SIG-M5 treated with dmso at 0.1 percent for 504 hours (cell line): ENCODE measurements at regions not wholly inside any gene's neighbourhood (a gene's known extent, or its start where the extent isn't known, plus 50 kb on each side); places are given as distances from the start of the nearest gene placed in this dataset.

Experiments used
- DNase-seq: peaks from one replicate; lab custom pipeline; 2025; ENCODE audit not compliant: unreplicated experiment; lab: John Stamatoyannopoulos, UW

DNA sequence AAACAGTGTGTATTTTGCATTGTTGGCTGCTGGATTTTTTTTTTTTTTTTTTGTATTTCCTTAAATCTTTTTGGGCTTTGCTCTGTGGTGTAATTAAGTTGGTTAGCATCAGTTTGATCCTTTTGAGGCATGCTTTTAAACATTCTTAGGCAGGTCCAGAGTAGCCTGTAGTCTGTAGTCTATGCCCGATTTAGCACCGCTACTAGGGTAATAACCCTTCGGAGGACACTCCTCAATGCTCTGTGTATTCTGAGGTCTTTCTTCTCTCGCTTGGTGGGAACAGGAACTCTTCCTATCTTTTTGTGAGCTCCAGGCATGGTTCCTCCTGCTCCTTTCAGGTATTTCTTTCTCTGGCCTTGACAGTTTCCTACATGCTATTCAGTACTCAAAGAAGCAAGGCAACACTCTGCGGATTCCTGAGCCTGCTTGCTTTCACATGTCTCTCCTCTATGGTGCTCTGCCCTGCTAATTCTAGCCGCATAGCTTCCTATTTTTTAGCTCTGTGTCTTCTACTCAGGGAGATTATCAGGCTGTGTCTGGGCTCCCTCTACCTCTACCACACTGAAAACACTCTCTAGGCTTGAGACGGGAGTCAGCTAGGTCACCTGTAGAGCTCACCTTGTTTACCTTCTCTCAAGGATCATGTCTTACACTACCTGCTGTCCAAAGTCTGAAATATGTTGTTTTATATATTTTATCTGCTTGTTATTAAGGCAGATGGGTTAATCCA is 195.1 kb downstream of the NDFIP2 start:
- no peak for DNase-seq

DNA sequence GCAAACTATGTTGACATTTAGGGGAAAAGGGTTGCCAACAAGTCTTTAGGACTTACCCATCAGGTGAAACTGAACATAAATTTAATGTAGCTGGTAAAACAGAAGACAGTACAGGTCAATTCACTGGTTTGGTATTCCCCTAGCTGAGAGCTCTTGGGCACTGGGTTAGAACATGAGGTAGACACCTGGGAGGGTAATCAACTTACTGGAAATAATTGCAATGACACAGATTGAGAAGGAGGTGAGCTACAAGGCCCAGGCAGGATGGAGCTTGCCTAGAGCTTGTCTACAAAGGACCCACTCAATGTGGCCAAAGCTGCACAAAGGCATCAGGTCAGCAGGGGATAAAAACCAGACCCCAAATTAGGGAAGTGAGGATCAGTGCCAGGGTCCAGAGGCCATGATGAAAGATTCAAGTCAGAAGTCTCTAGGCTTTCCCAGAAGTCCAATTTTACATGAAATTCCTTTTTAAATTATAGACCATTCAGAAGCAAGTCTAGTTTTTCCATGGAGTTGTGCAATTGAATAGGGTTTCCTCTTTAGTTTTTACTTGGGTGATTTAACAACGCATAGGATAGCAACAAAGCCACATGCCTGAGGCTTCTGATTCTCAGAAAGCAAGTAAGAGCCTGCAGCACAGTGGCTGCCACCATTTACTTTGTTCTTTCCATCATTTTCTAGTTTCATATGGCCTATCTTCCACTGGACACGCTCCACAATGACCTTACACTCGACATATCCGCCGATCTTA is 194.0 kb downstream of the NDFIP2 start:
- DNase-seq, result no peak

- DNase-seq, result no peak
Measured at GRCh38 chr13:79673993-79674377, 193.0 kb downstream of the NDFIP2 start.

GRCh38 chr13:79673310-79673992 is 192.5 kb downstream of the NDFIP2 start:
- no peak for DNase-seq

DNA sequence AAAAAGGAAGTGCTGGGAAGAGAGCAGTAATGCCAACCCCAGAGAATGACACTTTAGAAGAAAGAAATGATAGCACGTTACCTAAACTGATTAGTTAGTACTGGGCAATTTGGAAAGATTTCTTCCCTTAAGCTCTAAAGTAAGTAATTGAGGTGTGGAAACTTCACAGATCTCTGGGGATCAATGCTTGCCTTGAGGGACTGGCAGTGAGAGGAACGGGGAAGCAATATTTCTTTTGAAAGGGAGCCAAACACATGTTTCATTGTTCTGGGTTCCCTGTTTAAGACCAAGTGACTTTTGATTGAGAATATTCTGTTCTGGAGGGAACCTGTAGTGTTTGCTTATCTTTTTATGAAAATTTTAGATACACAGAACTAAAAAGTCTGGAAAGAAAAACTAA is 190.5 kb downstream of the NDFIP2 start:
- no peak for DNase-seq

- no peak for DNase-seq
Measured at GRCh38 chr13:79668201-79668752, 187.3 kb downstream of the NDFIP2 start.

GRCh38 chr13:79667771-79668170 is 186.8 kb downstream of the NDFIP2 start:
- no peak for DNase-seq

DNA sequence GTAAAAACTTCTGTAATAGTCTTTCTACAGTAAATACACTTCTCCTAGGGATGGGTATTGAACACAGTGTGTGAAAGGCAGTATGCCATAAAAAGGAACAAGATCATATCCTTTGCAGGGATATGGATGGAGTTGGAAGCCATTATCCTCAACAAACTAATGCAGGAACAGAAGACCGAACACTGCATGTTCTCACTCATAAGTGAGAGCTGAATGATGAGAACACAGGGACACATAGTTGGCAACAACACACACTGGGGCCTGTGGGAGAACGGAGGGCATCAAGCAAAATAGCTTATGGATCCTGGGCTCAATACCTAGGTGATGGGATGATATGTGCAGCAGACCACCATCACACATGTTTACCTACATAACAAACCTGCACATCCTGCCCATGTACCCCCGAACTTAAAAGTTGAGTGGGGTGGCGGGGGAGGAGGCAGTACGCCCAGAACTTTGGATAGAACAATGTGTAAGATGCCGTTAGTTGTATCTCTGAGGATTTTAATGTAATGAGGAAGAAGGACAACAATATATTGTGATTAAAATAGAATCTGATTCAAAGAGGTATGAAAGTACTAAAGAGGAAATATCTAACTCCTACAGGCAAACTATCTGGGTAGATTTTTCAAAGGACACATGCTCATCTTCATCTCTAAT is 183.2 kb downstream of the NDFIP2 start:
- no peak for DNase-seq

DNA sequence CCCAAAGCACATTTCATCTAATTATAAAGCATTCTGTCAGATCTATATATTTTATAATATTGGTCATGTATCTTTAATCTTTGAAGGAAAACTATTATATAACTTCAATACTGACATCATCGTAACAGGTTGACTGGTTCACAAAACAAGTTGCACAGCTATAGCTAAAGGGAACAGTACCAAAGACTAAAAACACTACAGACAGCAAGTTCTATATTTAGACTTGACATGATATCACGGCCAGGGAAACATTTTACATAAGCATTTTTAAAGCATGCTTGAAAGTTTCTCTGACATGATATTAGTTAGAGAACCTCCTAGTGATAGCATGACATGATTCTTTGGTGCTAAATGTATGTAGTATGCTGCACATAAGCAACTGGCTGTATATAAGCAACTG is 182.5 kb downstream of the NDFIP2 start:
- no peak for DNase-seq

DNA sequence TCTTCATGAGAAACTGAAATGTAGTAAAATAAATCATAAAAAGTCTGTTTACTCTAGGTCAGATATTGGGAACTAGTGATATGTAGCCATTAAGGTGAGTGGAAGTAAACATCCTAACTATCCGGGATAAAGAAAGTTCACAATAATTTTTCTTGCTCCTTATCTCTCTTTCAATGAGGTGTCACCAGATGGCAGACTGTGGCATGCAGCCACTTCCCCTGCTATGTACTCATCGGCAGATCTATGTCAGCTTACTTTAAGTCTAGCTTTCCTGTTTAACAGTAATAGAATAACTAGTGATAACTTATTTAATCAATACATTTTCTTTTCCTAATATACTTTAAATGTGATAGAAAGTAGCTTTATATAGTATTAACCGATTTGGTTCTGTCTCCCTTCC is 181.9 kb downstream of the NDFIP2 start:
- no peak for DNase-seq

- no peak for DNase-seq
Measured at GRCh38 chr13:79660361-79660760, 179.4 kb downstream of the NDFIP2 start.

DNA sequence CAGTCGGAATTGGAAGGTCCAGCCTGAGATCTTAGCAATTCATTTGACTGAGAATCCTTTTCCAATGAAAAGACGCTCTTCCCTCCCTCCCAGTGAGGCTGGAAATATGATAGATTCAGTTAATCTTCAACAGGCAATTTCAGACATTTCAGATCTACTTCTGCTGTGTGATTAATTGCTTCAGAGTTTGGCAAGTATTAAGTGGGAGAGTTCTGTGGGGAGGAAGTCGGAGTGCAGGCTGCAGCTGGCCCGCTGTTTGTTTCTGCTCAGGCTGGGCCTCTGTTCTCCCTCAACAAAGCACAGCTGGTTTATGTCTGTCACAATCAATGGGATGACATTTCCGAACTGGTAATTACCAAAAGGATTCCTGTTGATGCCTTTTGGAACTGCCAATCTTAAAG is 178.2 kb downstream of the NDFIP2 start:
- DNase-seq, result no peak

GRCh38 chr13:79658333-79658975 is 177.5 kb downstream of the NDFIP2 start:
- DNase-seq, result no peak

DNA sequence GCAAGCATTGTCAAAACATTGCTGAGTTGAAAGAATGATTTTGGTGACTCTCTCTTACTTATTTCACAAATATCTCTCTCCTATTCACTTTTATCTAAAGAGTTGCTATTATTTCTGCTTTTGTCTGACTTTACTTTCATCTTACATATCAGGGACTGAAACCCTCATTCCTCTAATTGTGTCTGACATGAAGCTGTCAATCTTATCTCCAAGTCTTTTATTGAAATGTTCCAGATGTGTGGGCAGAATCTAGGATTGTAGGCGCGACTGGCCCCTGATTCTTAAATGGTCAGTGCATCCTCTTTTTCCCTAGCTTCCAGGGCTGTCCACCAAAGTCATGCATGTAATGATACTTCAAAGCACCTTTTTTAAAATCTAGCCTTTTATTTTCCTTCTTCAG is 174.6 kb downstream of the NDFIP2 start:
- DNase-seq, result no peak

- DNase-seq, result no peak
Measured at GRCh38 chr13:79654520-79654919, 173.6 kb downstream of the NDFIP2 start.

DNA sequence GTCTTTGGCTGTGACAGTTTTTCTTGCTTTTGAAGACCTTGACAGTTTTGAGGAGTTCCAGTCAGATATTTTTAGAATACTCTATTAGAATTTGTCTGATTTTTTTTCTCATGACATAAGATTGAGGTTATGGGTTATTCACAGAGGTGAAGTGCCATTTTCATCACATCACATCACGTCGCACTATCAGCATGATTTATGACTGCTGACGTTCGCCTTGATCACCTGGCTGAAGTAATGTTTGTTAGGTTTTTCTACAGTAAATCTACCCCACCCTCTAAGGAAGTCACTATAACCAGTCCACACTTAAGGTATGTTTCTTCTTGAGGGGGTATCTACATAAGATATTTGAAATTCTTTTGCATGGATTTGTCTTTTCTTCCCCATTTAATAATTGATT is 169.7 kb downstream of the NDFIP2 start:
- DNase-seq, result no peak

- no peak for DNase-seq
Measured at GRCh38 chr13:79648191-79648590, 167.2 kb downstream of the NDFIP2 start.

GRCh38 chr13:79647533-79647932 is 166.6 kb downstream of the NDFIP2 start:
- no peak for DNase-seq

DNA sequence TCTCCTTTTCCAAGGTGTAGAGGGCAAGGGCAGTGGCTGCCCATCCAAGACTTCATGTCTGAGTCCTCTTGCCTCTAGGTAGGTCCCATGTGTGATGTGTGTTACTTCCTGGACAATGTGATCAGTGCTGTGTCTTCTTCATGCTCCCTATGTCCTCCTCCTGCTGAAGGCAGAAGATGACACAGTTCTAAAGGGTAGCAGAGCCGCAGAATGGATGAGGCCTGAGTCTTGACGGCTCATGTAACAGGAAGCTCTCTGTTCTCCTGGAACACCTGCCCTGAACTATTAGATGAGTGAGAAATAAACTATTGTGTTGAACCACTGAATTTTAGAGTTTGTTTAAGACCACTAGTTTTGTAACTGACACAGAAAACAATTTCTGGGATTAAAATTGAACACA is 165.9 kb downstream of the NDFIP2 start:
- DNase-seq, result no peak

GRCh38 chr13:79645569-79645968 is 164.6 kb downstream of the NDFIP2 start:
- no peak for DNase-seq

DNA sequence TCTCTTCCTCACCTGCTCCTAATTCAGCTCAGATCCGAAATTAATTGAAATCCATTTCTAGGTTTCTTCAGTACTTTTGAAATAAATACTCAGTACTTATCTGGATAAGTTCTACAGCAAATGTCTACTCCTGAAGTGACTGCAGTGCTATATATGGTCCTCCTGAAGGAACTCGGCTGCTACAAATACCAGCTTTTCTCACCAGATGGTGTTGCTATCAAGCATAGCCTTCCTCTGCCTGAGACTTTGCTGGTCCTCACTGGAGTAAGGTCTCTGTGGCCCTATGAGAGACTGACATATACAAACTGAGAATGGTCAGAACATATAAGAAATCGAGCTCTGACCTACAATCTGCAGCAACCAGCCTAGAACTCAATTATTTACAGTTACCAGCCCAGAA is 161.6 kb downstream of the NDFIP2 start:
- no peak for DNase-seq
